ENCODE measurements at regions not wholly inside any gene's neighbourhood (a gene's known extent, or its start where the extent isn't known, plus 50 kb on each side); places are given as distances from the start of the nearest gene placed in this dataset.

GRCh38 chr9:78559449-78559885 is 262.5 kb downstream of the PSAT1 start:
- DNase-seq (ENCODE audit: extremely low read depth in 1 of 2, low read depth in 1 of 2), result no peak

DNA sequence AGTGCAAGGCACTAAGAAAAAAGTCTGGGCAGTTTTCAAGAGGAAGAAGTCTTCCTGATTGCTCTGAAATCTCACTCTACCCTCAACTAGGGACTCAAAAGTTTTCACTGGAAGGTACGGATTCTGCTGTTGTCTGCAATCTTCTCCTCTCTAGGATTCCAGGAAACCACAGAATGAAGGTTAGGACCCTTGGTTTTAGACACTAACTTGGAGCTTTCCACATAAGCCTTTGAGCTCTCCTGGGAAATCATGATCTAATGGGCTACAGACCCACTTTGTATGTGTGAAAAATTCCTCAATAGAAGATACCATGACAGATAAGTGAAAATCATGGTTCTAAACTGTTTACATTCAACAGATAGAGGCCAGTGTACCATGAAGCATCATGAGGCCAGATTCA is 265.1 kb downstream of the PSAT1 start:
- DNase-seq (ENCODE audit: extremely low read depth in 1 of 2, low read depth in 1 of 2), result no peak

DNA sequence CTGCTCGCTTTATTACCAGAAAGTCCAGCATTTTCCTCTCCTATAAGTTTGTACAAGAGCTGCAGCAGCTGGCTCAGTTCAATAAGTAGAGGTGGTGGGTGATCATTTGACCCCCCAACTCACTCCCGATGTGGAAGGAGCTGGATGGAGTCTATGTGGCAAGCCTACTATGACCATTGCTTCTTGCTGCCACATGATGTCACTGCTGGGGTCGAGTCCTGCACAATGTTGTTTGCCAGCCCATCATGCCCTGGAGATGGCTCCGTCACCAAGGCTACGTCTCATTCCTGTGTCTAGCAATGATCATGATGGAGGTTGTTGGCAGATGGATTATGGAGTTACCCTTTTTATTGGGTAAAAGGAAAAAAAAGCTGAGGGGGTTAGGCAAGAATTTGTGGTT is 266.3 kb downstream of the PSAT1 start:
- DNase-seq (ENCODE audit: extremely low read depth in 1 of 2, low read depth in 1 of 2), result no peak

GRCh38 chr9:78565481-78565880 is 268.6 kb downstream of the PSAT1 start:
- no peak for DNase-seq (ENCODE audit: extremely low read depth in 1 of 2, low read depth in 1 of 2)

DNA sequence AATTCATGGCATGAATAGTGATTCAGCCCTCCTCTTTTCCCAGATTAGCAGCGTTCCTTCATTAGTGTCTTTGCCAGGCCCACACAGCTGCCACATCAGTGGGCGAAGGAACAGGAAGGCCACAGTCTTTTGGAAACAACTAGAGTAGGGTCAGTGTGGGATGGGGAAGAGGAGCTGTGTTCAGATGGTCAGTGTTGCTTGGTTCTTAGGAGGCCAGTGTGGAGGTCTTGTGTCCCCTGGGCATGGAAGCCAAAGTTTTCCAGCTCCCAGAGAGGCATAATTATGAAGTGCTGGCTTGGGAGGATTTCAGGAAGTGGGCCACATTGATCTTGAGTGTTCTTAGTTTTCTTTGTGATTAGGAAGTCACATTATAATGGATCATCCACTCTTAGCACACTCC is 269.6 kb downstream of the PSAT1 start:
- DNase-seq (ENCODE audit: extremely low read depth in 1 of 2, low read depth in 1 of 2), result no peak

GRCh38 chr9:78566948-78567675 is 270.2 kb downstream of the PSAT1 start:
- DNase-seq (ENCODE audit: extremely low read depth in 1 of 2, low read depth in 1 of 2), result no peak

GRCh38 chr9:78567693-78568092 is 270.8 kb downstream of the PSAT1 start:
- no peak for DNase-seq (ENCODE audit: extremely low read depth in 1 of 2, low read depth in 1 of 2)

GRCh38 chr9:78568774-78569173 is 271.8 kb downstream of the PSAT1 start:
- no peak for DNase-seq (ENCODE audit: extremely low read depth in 1 of 2, low read depth in 1 of 2)

DNA sequence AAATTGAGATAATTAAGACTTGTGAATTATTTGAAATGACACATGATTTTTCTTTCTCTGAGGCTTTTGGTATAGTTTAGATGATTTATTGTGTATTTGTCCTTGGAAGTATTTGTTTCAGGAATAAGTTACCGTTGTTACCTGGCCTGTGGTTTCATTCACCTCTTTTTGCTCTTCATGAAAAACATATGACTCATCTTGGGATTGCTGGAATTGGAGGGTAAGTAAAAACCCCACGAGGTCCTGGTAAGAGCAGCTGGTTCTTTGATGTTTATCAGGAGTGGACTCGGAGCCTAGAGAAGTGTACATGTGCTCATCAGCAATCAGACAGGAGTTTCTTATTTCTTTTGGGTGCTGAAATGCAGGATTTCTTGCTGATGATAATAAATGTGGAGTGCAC is 275.3 kb downstream of the PSAT1 start:
- DNase-seq (ENCODE audit: extremely low read depth in 1 of 2, low read depth in 1 of 2), result no peak

- no peak for DNase-seq (ENCODE audit: extremely low read depth in 1 of 2, low read depth in 1 of 2)
Observed at GRCh38 chr9:78573205-78573604, 276.3 kb downstream of the PSAT1 start.

- no peak for DNase-seq (ENCODE audit: extremely low read depth in 1 of 2, low read depth in 1 of 2)
Observed at GRCh38 chr9:78573669-78574068, 276.7 kb downstream of the PSAT1 start.

DNA sequence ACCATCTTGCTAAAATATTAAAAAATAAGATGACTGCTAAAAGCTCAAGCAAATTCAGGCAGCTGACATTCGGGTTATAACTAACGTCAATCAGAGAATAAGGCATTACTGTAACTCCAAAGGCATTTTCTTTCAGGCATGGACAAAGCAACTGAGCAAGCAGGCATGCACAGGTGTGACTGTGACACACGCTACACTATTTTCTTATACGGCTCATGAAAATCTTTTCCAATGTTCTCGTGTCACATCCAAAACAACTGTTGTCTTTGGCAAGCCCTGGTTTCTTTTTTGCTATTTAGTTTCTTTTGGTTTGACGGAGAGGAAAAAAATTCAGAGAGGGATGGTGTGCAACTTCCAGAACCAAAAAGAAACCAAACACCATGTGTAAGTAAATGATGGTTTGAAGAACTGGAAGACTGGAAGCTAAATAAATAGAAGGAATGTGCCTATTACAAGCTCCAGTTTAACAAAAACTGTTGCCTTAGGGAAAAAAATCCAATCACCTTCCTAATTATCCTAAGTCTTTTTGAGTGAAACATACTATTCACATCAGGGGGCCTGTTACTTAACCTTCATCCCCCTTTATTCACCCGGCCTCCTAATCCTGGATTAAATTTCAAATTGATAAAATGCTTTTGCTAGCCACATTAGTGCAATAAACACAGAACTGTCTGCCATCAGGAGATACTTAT is 277.6 kb downstream of the PSAT1 start:
- no peak for DNase-seq (ENCODE audit: extremely low read depth in 1 of 2, low read depth in 1 of 2)

GRCh38 chr9:78575081-78575480 is 278.2 kb downstream of the PSAT1 start:
- DNase-seq (ENCODE audit: extremely low read depth in 1 of 2, low read depth in 1 of 2), result no peak

- DNase-seq (ENCODE audit: extremely low read depth in 1 of 2, low read depth in 1 of 2), result no peak
Observed at GRCh38 chr9:78575771-78576170, 278.8 kb downstream of the PSAT1 start.

- no peak for DNase-seq (ENCODE audit: extremely low read depth in 1 of 2, low read depth in 1 of 2)
Observed at GRCh38 chr9:78577156-78577906, 280.4 kb downstream of the PSAT1 start.

DNA sequence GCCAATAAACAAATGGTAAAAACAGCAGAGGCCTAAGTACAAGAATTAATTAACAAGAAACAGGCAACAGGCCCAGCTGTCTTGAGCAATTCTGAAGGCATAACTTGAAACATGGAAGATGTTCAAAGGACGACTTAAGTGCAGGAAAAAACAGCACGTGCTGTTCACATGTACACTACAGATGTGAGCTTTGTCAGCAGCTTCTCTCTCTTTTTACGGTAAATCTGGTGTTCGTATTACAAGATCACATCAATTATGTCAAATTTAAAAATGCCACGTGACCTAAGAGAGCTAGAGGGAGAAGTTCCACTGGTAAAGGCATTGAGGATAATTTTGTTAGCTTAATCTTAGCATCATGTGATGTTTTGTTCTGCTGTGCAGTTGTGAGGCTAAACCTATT is 281.1 kb downstream of the PSAT1 start:
- no peak for DNase-seq (ENCODE audit: extremely low read depth in 1 of 2, low read depth in 1 of 2)

- no peak for DNase-seq (ENCODE audit: extremely low read depth in 1 of 2, low read depth in 1 of 2)
Observed at GRCh38 chr9:78582821-78583220, 285.9 kb downstream of the PSAT1 start.

GRCh38 chr9:78584589-78584988 is 287.7 kb downstream of the PSAT1 start:
- DNase-seq (ENCODE audit: extremely low read depth in 1 of 2, low read depth in 1 of 2), result no peak

GRCh38 chr9:78585909-78586308 is 289.0 kb downstream of the PSAT1 start:
- DNase-seq (ENCODE audit: extremely low read depth in 1 of 2, low read depth in 1 of 2), result no peak

DNA sequence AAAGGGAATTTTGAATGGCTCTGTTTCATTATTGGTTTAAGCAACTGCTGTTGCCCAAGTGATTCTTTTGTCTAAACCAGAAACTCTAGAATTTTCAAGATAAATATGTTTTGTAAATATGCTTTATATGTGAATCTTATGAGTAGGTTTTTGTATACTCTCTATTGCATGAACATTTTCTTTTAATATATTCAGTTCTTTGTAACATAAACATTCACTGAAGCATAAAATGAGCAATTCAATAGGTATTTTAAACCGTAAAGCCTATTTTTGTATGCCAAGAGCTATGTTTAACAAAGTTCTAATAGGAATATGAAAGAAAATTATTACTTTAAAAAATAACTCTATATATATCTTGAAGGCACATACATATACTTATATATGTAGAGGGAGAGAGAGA is 293.1 kb downstream of the PSAT1 start:
- DNase-seq (ENCODE audit: extremely low read depth in 1 of 2, low read depth in 1 of 2), result no peak

DNA sequence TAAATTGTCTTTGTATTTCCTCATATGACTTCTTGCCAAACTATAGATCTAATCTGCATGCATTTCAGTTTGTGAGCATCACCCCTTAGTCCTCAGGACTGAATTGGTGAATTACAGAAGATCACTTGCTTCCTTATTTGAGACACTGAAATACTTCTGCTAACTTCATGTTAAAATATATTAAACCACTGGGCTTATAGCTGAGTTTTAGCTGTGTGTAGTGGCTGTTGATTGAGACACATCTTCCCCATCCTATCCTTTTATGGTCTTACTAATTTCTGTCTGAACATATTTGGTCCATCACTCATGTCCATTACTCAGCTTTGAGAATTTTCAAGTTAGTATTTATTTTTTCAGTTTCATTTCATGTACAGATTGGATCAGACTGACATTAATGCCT is 295.9 kb downstream of the PSAT1 start:
- DNase-seq (ENCODE audit: extremely low read depth in 1 of 2, low read depth in 1 of 2), result no peak

Data from activated CD8-positive, alpha-beta memory T cell treated with anti-CD3 and anti-CD28 coated beads for 1 hour (primary cell).